GM18505 (cell line): ENCODE measurements at regions not wholly inside any gene's neighbourhood (a gene's known extent, or its start where the extent isn't known, plus 50 kb on each side); places are given as distances from the start of the nearest gene placed in this dataset.
"Not testable (repeated sequence)": the region's sequence is repeated elsewhere in the genome, so short reads cannot be mapped to it uniquely, and the experiment has no call there.

Source experiments
- ATAC-seq: cut with Tn5 transposase; IDR thresholded peaks from one replicate; pipeline ENCODE4 v1.9.1; 2021; ENCODE audit not compliant: unreplicated experiment
- POLR2A ChIP-seq: IDR thresholded peaks from 4 replicates; pipeline ENCODE4 v1.6.1; 2011; ENCODE audit warnings: borderline replicate concordance; ENCODE audit not compliant: insufficient read depth, insufficient read length; ENCODE audit errors: extremely low read depth

- ATAC-seq, result no peak
- TF ChIP-seq POLR2A, result no peak
These were observed 74.2 kb upstream of the SERTAD2 start for GRCh38 chr2:64727843-64728463.

- peak; percentile 47 for TF ChIP-seq POLR2A
- no peak for ATAC-seq
These were observed 77.0 kb upstream of the SERTAD2 start for GRCh38 chr2:64730551-64731262.

GRCh38 chr2:64731263-64731643 lies 77.5 kb upstream of the SERTAD2 start:
- no peak for ATAC-seq
- TF ChIP-seq POLR2A, result no peak

- no peak for TF ChIP-seq POLR2A
- ATAC-seq, result no peak
These were observed 78.0 kb upstream of the SERTAD2 start for GRCh38 chr2:64731746-64732145.

- no peak for ATAC-seq
These were observed 78.4 kb upstream of the SERTAD2 start for GRCh38 chr2:64732146-64732545.

GRCh38 chr2:64735504-64735903 lies 81.8 kb upstream of the SERTAD2 start:
- no peak for TF ChIP-seq POLR2A
- ATAC-seq, result no peak

More at GRCh38 chr2:64732146-64732545, 78.4 kb upstream of the SERTAD2 start:
- no peak for TF ChIP-seq POLR2A

- peak; percentile 43 for ATAC-seq
- no peak for TF ChIP-seq POLR2A
These were observed 83.8 kb upstream of the SERTAD2 start for GRCh38 chr2:64737547-64737946.

- TF ChIP-seq POLR2A, result no peak
- ATAC-seq, result peak; percentile 62
These were observed 84.3 kb upstream of the SERTAD2 start for GRCh38 chr2:64738026-64738425.

- ATAC-seq, result no peak
- no peak for TF ChIP-seq POLR2A
These were observed 89.0 kb upstream of the SERTAD2 start for GRCh38 chr2:64742678-64743077.

- no peak for TF ChIP-seq POLR2A
- no peak for ATAC-seq
These were observed 90.1 kb upstream of the SERTAD2 start for GRCh38 chr2:64743739-64744330.

GRCh38 chr2:64745562-64745961 lies 91.8 kb upstream of the SERTAD2 start:
- ATAC-seq, result no peak
- TF ChIP-seq POLR2A, result no peak

- not testable (repeated sequence) for ATAC-seq
These were observed 94.0 kb upstream of the SERTAD2 start for GRCh38 chr2:64747690-64748091.

- TF ChIP-seq POLR2A, result no peak
- ATAC-seq, result no peak
These were observed 94.4 kb upstream of the SERTAD2 start for GRCh38 chr2:64748147-64748546.

- no peak for TF ChIP-seq POLR2A
- ATAC-seq, result no peak
These were observed 94.8 kb upstream of the SERTAD2 start for GRCh38 chr2:64748561-64748960.

GRCh38 chr2:64749446-64749845 lies 95.7 kb upstream of the SERTAD2 start:
- no peak for TF ChIP-seq POLR2A

More at GRCh38 chr2:64749446-64749845, 95.7 kb upstream of the SERTAD2 start:
- no peak for ATAC-seq
